ENCODE measurements at regions not wholly inside any gene's neighbourhood (a gene's known extent, or its start where the extent isn't known, plus 50 kb on each side); places are given as distances from the start of the nearest gene placed in this dataset.

GRCh38 chr22:22085702-22086500 lies 103.3 kb upstream of the TOP3B start:
- WGBS (ENCODE audit: extremely low coverage, insufficient coverage, insufficient read length) = no CpG with 5 or more reads among the region's 5 CpGs
- Histone ChIP-seq H2AK5ac (ENCODE audit: low read length) (no peak overlapping the region), H3K4me3 (ENCODE audit: low read depth, low read length) (no peak overlapping the region), H4K8ac (ENCODE audit: low read depth, low read length) (no peak overlapping the region), H3K4ac (ENCODE audit: low read depth, low read length) (no peak overlapping the region), H3K14ac (ENCODE audit: low read length) (no peak overlapping the region), H2BK120ac (ENCODE audit: insufficient read depth, low read length, poor library complexity) (no peak overlapping the region), H3K79me1 (ENCODE audit: low read length) (no peaks in the 10 kb centered on the region), H3K9ac (ENCODE audit: low read length) (no peak overlapping the region), H3K79me2 (ENCODE audit: control insufficient read depth, insufficient read depth, low read length, poor library complexity) (no peaks in the 10 kb centered on the region), H3K27ac (ENCODE audit: low read depth, low read length) (no peak overlapping the region), H4K91ac (ENCODE audit: low read depth, low read length) (no peak overlapping the region), H3K4me1 (ENCODE audit: control insufficient read depth in 1 of 2, insufficient read depth in 2 of 2, low read length in 2 of 2) (no peaks in the 10 kb centered on the region), H4K12ac (ENCODE audit: low read depth, low read length) (no peak overlapping the region), H3K18ac (ENCODE audit: low read length) (no peak overlapping the region), H2AFZ (ENCODE audit: insufficient read depth, low read length, poor library complexity) (no peak overlapping the region), H3K9me3 (ENCODE audit: insufficient read depth, low read depth, low read length) (no peaks in the 10 kb centered on the region), H3K27me3 (ENCODE audit: insufficient read depth, low read length) (peaks cover 7% of the 10 kb centered on the region), H2BK5ac (ENCODE audit: low read depth, low read length, poor library complexity) (no peak overlapping the region), H3K36me3 (ENCODE audit: control insufficient read depth in 1 of 2, insufficient read depth in 2 of 2, low read length in 2 of 2) (no peaks in the 10 kb centered on the region), H2BK12ac (ENCODE audit: low read length) (no peak overlapping the region), H3K4me2 (ENCODE audit: low read length) (no peak overlapping the region), H3K23ac (ENCODE audit: low read length) (no peak overlapping the region)
- DNase-seq = peak in 1 of 2 donors; percentile 36

- no peak overlapping the region for H3K4me3 ChIP-seq (ENCODE audit: low read depth, low read length)
- H4K91ac ChIP-seq (ENCODE audit: low read depth, low read length) = no peak overlapping the region
- H3K14ac ChIP-seq (ENCODE audit: low read length) = no peak overlapping the region
- H3K4ac ChIP-seq (ENCODE audit: low read depth, low read length) = no peak overlapping the region
- peaks cover 7% of the 10 kb centered on the region for H3K27me3 ChIP-seq (ENCODE audit: insufficient read depth, low read length)
- DNase-seq = no peak
- H3K4me2 ChIP-seq (ENCODE audit: low read length) = no peak overlapping the region
- H4K8ac ChIP-seq (ENCODE audit: low read depth, low read length) = no peak overlapping the region
- no peak overlapping the region for H4K12ac ChIP-seq (ENCODE audit: low read depth, low read length)
- H3K18ac ChIP-seq (ENCODE audit: low read length) = no peak overlapping the region
- no CpG with 5 or more reads among the region's 4 CpGs for WGBS (ENCODE audit: extremely low coverage, insufficient coverage, insufficient read length)
- H3K9ac ChIP-seq (ENCODE audit: low read length) = peak overlapping the region; percentile 43
- no peak overlapping the region for H3K27ac ChIP-seq (ENCODE audit: low read depth, low read length)
- H2BK5ac ChIP-seq (ENCODE audit: low read depth, low read length, poor library complexity) = no peak overlapping the region
- no peaks in the 10 kb centered on the region for H3K9me3 ChIP-seq (ENCODE audit: insufficient read depth, low read depth, low read length)
- no peaks in the 10 kb centered on the region for H3K4me1 ChIP-seq (ENCODE audit: control insufficient read depth in 1 of 2, insufficient read depth in 2 of 2, low read length in 2 of 2)
- no peak overlapping the region for H2AK5ac ChIP-seq (ENCODE audit: low read length)
- no peak overlapping the region for H3K23ac ChIP-seq (ENCODE audit: low read length)
- no peak overlapping the region for H2BK12ac ChIP-seq (ENCODE audit: low read length)
- no peak overlapping the region for H2AFZ ChIP-seq (ENCODE audit: insufficient read depth, low read length, poor library complexity)
- no peaks in the 10 kb centered on the region for H3K79me1 ChIP-seq (ENCODE audit: low read length)
- H3K36me3 ChIP-seq (ENCODE audit: control insufficient read depth in 1 of 2, insufficient read depth in 2 of 2, low read length in 2 of 2) = no peaks in the 10 kb centered on the region
- no peak overlapping the region for H2BK120ac ChIP-seq (ENCODE audit: insufficient read depth, low read length, poor library complexity)
- no peaks in the 10 kb centered on the region for H3K79me2 ChIP-seq (ENCODE audit: control insufficient read depth, insufficient read depth, low read length, poor library complexity)
These were observed 101.6 kb upstream of the TOP3B start for GRCh38 chr22:22084089-22084711.

GRCh38 chr22:22082960-22083359 lies 100.4 kb upstream of the TOP3B start:
- Histone ChIP-seq H3K9me3 (ENCODE audit: insufficient read depth, low read depth, low read length) (no peaks in the 10 kb centered on the region), H2BK120ac (ENCODE audit: insufficient read depth, low read length, poor library complexity) (no peak overlapping the region), H3K14ac (ENCODE audit: low read length) (no peak overlapping the region), H3K4me3 (ENCODE audit: low read depth, low read length) (no peak overlapping the region), H4K8ac (ENCODE audit: low read depth, low read length) (no peak overlapping the region), H2AK5ac (ENCODE audit: low read length) (no peak overlapping the region), H3K79me1 (ENCODE audit: low read length) (no peaks in the 10 kb centered on the region), H3K23ac (ENCODE audit: low read length) (no peak overlapping the region), H2AFZ (ENCODE audit: insufficient read depth, low read length, poor library complexity) (no peak overlapping the region), H3K4me1 (ENCODE audit: control insufficient read depth in 1 of 2, insufficient read depth in 2 of 2, low read length in 2 of 2) (no peaks in the 10 kb centered on the region), H3K4ac (ENCODE audit: low read depth, low read length) (no peak overlapping the region), H3K27ac (ENCODE audit: low read depth, low read length) (no peak overlapping the region), H3K18ac (ENCODE audit: low read length) (no peak overlapping the region), H4K12ac (ENCODE audit: low read depth, low read length) (no peak overlapping the region), H3K79me2 (ENCODE audit: control insufficient read depth, insufficient read depth, low read length, poor library complexity) (no peaks in the 10 kb centered on the region), H2BK5ac (ENCODE audit: low read depth, low read length, poor library complexity) (no peak overlapping the region), H4K91ac (ENCODE audit: low read depth, low read length) (no peak overlapping the region), H2BK12ac (ENCODE audit: low read length) (no peak overlapping the region), H3K9ac (ENCODE audit: low read length) (no peak overlapping the region), H3K27me3 (ENCODE audit: insufficient read depth, low read length) (peaks cover 7% of the 10 kb centered on the region), H3K4me2 (ENCODE audit: low read length) (no peak overlapping the region), H3K36me3 (ENCODE audit: control insufficient read depth in 1 of 2, insufficient read depth in 2 of 2, low read length in 2 of 2) (no peaks in the 10 kb centered on the region)
- no peak for DNase-seq
- no CpG with 5 or more reads among the region's 5 CpGs for WGBS (ENCODE audit: extremely low coverage, insufficient coverage, insufficient read length)

GRCh38 chr22:22082229-22082835 lies 99.7 kb upstream of the TOP3B start:
- H3K14ac ChIP-seq (ENCODE audit: low read length) = no peak overlapping the region
- WGBS (ENCODE audit: extremely low coverage, insufficient coverage, insufficient read length) = no CpG with 5 or more reads among the region's 1 CpG
- H3K27me3 ChIP-seq (ENCODE audit: insufficient read depth, low read length) = peaks cover 7% of the 10 kb centered on the region

More at GRCh38 chr22:22082229-22082835, 99.7 kb upstream of the TOP3B start:
- H2AK5ac ChIP-seq (ENCODE audit: low read length) = no peak overlapping the region
- no peaks in the 10 kb centered on the region for H3K9me3 ChIP-seq (ENCODE audit: insufficient read depth, low read depth, low read length)
- H2BK120ac ChIP-seq (ENCODE audit: insufficient read depth, low read length, poor library complexity) = no peak overlapping the region
- H2AFZ ChIP-seq (ENCODE audit: insufficient read depth, low read length, poor library complexity) = no peak overlapping the region
- H3K4ac ChIP-seq (ENCODE audit: low read depth, low read length) = no peak overlapping the region
- H3K23ac ChIP-seq (ENCODE audit: low read length) = no peak overlapping the region
- H3K36me3 ChIP-seq (ENCODE audit: control insufficient read depth in 1 of 2, insufficient read depth in 2 of 2, low read length in 2 of 2) = no peaks in the 10 kb centered on the region
- H4K8ac ChIP-seq (ENCODE audit: low read depth, low read length) = no peak overlapping the region
- no peak overlapping the region for H4K91ac ChIP-seq (ENCODE audit: low read depth, low read length)
- no peak overlapping the region for H3K4me3 ChIP-seq (ENCODE audit: low read depth, low read length)
- no peak overlapping the region for H2BK5ac ChIP-seq (ENCODE audit: low read depth, low read length, poor library complexity)
- H3K9ac ChIP-seq (ENCODE audit: low read length) = no peak overlapping the region
- no peaks in the 10 kb centered on the region for H3K4me1 ChIP-seq (ENCODE audit: control insufficient read depth in 1 of 2, insufficient read depth in 2 of 2, low read length in 2 of 2)
- H3K4me2 ChIP-seq (ENCODE audit: low read length) = no peak overlapping the region
- H4K12ac ChIP-seq (ENCODE audit: low read depth, low read length) = no peak overlapping the region
- H3K27ac ChIP-seq (ENCODE audit: low read depth, low read length) = no peak overlapping the region
- no peaks in the 10 kb centered on the region for H3K79me1 ChIP-seq (ENCODE audit: low read length)
- H3K18ac ChIP-seq (ENCODE audit: low read length) = no peak overlapping the region
- no peaks in the 10 kb centered on the region for H3K79me2 ChIP-seq (ENCODE audit: control insufficient read depth, insufficient read depth, low read length, poor library complexity)
- H2BK12ac ChIP-seq (ENCODE audit: low read length) = no peak overlapping the region
- no peak for DNase-seq

All from trophoblast cell (in vitro differentiated cells and primary cell).